Stimulated activated naive CD8-positive, alpha-beta T cell treated with anti-CD3 and anti-CD28 coated beads, Interleukin-15, amount 100 ng/mL, for 72 hours (primary cell): ENCODE measurements at regions not wholly inside any gene's neighbourhood (a gene's known extent, or its start where the extent isn't known, plus 50 kb on each side); places are given as distances from the start of the nearest gene placed in this dataset.
"Not testable (repeated sequence)": the region's sequence is repeated elsewhere in the genome, so short reads cannot be mapped to it uniquely, and the experiment has no call there.

Experiments
- ATAC-seq: fragments of 150-1000 bp; cut with Tn5 transposase; 2 replicates; pipeline ENCODE4 v1.10.0; 2021; ENCODE audit warnings: mild to moderate bottlenecking, moderate library complexity
- DNase-seq, 2 donors: peaks; one replicate each; pipeline ENCODE4 v3.0.0; 2021 to 2022
- H3K27ac Mint-ChIP-seq, 2 donors: one replicate each; pipeline ENCODE4 v1.8.0; 2022; ENCODE audit warnings: mild to moderate bottlenecking in 2 of 2, mixed read lengths in 2 of 2, moderate library complexity in 2 of 2
- H3K27me3 Mint-ChIP-seq: one replicate; pipeline ENCODE4 v1.8.0; 2022; ENCODE audit warnings: mixed read lengths
- H3K4me1 Mint-ChIP-seq: one replicate; pipeline ENCODE4 v1.8.0; 2022; ENCODE audit warnings: mild to moderate bottlenecking, mixed read lengths
- H3K4me3 Mint-ChIP-seq, 2 donors: one replicate each; pipeline ENCODE4 v1.8.0; 2022; ENCODE audit warnings: mild to moderate bottlenecking in 2 of 2, mixed read lengths in 2 of 2, moderate library complexity in 1 of 2
- H3K9me3 Mint-ChIP-seq, 2 donors: one replicate each; pipeline ENCODE4 v1.8.0; 2022; ENCODE audit warnings: mixed read lengths in 2 of 2

DNA sequence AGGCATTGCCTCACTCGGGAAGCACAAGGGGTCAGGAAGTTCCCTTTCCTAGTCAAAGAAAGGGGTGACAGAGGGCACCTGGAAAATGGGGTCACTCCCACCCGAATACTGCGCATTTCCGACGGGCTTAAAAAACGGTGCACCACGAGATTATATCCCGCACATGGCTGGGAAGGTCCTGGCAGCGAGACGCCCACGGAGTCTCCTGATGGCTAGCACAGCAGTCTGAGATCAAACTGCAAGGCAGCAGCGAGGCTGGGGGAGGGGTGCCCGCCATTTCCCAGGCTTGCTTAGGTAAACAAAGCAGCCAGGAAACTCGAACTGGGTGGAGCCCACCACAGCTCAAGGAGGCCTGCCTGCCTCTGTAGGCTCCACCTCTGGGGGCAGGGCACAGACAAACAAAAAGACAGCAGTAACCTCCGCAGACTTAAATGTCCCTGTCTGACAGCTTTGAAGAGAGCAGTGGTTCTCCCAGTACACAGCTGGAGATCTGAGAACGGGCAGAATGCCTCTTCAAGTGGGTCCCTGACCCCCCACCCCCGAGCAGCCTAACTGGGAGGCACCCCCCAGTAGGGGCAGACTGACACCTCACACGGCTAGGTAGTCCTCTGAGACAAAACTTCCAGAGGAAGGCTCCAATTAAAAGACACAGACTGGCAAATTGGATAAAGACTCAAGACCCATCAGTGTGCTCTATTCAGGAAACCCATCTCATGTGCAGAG, 297.2 kb upstream of the DDI1 start:
- H3K27me3 Mint-ChIP-seq, H3K4me1 Mint-ChIP-seq, ATAC-seq, DNase-seq: not testable (repeated sequence)
- H3K27ac Mint-ChIP-seq = peak overlapping the region in 1 of 2 donors; percentile 61
- H3K4me3 Mint-ChIP-seq = peak overlapping the region; percentile 15 to 69
- H3K9me3 Mint-ChIP-seq = peaks cover 5 to 14% of the 10 kb centered on the region in 2 donors

DNA sequence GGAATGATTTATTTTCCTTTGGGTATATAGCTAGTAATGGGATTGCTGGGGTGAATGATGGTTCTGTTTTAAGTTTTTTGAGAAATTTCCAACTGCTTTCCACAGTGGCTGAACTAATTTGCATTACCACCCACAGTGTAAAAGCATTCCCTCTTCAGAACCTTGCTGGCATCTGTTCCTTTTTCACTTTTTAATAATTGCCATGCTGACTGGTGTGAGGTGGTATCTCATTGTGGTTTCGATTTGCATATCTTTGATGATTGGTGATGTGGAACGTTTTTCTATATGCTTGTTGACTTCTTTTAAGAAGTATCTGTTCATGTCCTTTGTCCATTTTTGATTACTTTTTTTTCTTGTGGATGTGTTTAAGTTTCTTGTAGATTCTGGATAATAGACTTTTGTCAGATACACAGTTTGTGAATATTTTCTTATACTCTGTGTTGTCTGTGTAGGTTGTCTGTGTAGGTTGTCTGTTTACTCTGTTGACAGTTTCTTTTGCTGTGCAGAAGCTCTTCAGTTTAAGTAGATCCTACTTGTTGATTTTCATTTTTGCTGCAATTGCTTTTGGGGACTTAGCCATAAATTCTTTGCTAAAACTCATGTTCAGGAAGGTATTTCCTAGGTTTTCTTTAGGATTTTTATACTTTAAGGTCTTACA, 291.8 kb upstream of the DDI1 start:
- no peak for DNase-seq
- H3K4me1 Mint-ChIP-seq = no peaks in the 10 kb centered on the region
- no peaks in the 10 kb centered on the region for H3K27me3 Mint-ChIP-seq
- no peak overlapping the region for H3K4me3 Mint-ChIP-seq
- no peak overlapping the region for H3K27ac Mint-ChIP-seq
- peaks cover 3 to 10% of the 10 kb centered on the region in 2 donors for H3K9me3 Mint-ChIP-seq
- ATAC-seq = no peak

DNA sequence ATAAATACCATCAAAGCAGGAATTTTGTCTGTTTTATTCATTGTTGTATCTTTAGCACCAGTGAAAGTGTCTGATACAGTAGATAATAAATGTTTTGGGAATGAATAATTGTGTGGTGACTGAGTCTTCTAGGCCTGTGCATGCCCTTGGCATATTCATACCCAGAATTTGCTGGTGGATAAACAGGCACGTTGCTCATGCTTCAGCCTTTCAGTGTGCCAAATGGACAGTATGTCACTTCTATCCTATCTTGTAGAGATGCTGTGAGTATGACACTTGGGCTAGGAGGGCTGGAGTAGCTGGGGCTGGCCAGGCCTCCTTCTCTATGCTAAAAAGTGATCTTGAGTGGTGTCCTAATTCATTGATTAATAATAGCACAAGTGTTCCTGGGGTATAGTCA, 287.3 kb upstream of the DDI1 start:
- Mint-ChIP-seq H3K4me3 (no peak overlapping the region), H3K4me1 (no peaks in the 10 kb centered on the region), H3K9me3 (peaks cover 0 to 7% of the 10 kb centered on the region in 2 donors), H3K27me3 (no peaks in the 10 kb centered on the region), H3K27ac (no peak overlapping the region)
- no peak for DNase-seq
- ATAC-seq = no peak

DNA sequence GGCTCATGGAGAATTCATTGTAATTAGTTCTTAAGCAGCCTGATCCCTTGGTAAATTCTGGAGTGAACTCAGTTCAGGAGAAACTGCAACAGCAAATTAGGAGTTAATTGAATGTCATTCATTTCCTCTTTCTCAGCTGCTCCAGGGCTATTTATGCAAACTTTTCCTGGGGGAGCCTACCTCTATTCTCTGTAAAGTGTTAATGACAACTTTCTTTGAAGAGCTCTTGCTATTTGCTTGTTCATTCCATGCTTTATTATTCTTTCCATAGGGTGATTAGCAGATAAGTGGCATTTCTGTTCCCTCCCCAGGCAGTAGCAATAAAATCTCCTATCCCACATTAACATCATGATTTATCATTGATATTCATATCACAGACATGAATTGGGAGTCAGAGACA, 267.6 kb upstream of the DDI1 start:
- ATAC-seq (no peak), DNase-seq (no peak)
- Mint-ChIP-seq H3K4me1 (no peaks in the 10 kb centered on the region), H3K27me3 (no peaks in the 10 kb centered on the region), H3K27ac (no peak overlapping the region), H3K4me3 (no peak overlapping the region), H3K9me3 (peaks cover 0 to 6% of the 10 kb centered on the region in 2 donors)

DNA sequence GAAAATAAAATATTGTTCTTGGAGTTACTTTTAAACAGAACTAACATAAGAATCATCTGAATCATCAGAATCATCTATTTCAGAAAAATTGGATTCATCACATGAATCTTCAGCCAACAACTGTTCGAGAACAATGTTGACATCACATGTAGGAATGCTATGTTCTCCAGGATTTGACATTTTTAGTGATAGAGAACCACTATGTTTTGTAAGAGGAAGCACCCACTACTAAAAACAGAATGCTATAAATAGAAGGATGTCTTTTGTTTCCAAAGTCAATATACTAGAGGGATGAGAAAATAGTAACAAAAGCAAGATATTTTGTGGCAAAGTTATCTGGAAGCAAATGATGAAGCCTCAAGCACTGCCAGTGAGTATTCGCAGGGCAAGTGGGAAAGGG, 263.4 kb upstream of the DDI1 start:
- no peak for DNase-seq
- H3K9me3 Mint-ChIP-seq = no peaks in the 10 kb centered on the region
- no peaks in the 10 kb centered on the region for H3K27me3 Mint-ChIP-seq
- ATAC-seq = no peak
- H3K4me3 Mint-ChIP-seq = no peak overlapping the region
- H3K4me1 Mint-ChIP-seq = no peaks in the 10 kb centered on the region
- no peak overlapping the region for H3K27ac Mint-ChIP-seq

DNA sequence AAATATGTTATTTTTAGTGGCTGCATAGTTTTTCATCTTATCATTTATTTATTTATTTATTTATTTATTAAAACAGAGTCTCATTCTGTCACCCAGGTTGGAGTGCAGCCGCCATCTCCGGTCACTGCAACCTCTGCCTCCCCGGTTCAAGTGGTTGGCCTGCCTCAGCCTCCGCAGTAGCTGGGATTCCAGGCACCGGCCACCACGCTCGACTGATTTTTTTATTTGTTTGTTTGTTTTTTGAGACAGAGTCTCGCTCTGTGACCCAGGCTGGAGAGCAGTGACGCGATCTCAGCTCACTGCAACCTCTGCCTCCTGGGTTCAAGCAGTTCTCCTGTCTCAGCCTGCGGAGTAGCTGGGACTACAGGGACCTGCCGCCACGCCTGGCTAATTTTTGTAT, 262.9 kb upstream of the DDI1 start:
- H3K9me3 Mint-ChIP-seq = no peaks in the 10 kb centered on the region
- H3K4me1 Mint-ChIP-seq = no peaks in the 10 kb centered on the region
- H3K27me3 Mint-ChIP-seq = no peaks in the 10 kb centered on the region
- H3K27ac Mint-ChIP-seq = no peak overlapping the region
- DNase-seq (no peak), ATAC-seq (no peak)
- H3K4me3 Mint-ChIP-seq = no peak overlapping the region

DNA sequence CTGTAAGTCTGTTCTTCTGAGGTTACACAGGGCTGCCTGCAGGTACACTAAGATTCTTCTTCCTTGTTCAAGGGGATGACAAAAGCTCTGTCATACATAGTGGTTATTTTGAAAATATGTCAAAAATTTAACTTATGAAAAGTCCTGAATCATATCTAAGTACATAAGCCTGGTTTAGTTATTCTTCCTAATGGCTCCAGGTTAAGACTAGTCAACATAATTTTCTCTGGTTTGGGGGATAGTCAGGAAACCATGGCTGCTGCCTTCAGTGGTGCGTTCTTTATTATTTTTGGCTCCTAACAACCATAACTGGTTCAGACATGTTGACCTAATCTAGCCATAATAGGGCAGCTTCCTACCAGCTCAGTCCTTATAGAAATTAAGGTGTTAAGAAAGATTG, 257.4 kb upstream of the DDI1 start:
- Mint-ChIP-seq H3K27ac (no peak overlapping the region), H3K9me3 (peaks cover 0 to 7% of the 10 kb centered on the region in 2 donors), H3K4me1 (no peaks in the 10 kb centered on the region), H3K4me3 (no peak overlapping the region), H3K27me3 (no peaks in the 10 kb centered on the region)
- DNase-seq = no peak
- no peak for ATAC-seq

DNA sequence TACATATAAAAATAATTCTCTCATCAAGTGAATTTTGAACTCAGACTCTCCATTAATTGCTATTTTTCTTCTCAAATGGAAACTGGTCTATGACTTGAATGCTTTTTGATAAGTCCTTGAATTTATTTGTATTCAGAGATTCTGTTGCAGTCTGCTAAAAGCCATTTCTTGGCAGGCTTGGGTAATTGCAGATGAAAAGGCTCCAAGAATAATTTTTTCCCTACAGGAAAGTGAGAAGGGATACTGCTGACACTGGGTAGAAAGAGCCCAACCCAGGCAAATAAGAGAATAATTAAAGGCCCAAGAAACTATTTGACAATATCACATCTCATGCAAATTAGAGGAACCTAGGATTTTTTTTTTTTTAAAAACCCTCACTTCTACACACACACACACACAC, 246.5 kb upstream of the DDI1 start:
- Mint-ChIP-seq H3K27ac (no peak overlapping the region), H3K9me3 (peaks cover 0 to 9% of the 10 kb centered on the region in 2 donors), H3K4me1 (no peaks in the 10 kb centered on the region), H3K27me3 (no peaks in the 10 kb centered on the region), H3K4me3 (no peak overlapping the region)
- ATAC-seq (no peak), DNase-seq (no peak)

DNA sequence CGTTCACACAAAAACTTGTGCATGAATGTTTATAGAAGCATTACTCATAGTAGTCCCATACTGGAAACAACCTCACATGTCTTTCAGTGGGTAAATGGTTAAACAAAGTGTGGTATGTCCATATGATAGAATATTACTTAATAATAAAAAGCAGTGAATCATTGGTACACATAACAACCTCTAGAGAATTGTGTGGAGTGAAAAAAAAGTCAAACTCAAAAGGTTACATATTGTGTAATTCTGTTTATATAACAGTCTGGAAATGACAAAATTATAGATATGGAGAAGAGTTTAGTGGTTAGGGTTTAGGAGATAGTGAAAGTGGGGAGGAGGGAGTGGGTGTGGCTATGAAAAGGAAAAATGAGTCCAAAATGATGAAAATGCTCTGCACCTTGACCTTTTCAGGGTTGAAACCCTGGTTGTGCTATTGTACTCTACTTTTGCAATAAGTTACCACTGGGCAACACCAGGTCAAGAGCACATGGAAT, 243.4 kb upstream of the DDI1 start:
- no peaks in the 10 kb centered on the region for H3K4me1 Mint-ChIP-seq
- no peaks in the 10 kb centered on the region for H3K27me3 Mint-ChIP-seq
- no peak overlapping the region for H3K4me3 Mint-ChIP-seq
- peaks cover 0 to 9% of the 10 kb centered on the region in 2 donors for H3K9me3 Mint-ChIP-seq
- no peak for ATAC-seq
- no peak for DNase-seq
- H3K27ac Mint-ChIP-seq = no peak overlapping the region

DNA sequence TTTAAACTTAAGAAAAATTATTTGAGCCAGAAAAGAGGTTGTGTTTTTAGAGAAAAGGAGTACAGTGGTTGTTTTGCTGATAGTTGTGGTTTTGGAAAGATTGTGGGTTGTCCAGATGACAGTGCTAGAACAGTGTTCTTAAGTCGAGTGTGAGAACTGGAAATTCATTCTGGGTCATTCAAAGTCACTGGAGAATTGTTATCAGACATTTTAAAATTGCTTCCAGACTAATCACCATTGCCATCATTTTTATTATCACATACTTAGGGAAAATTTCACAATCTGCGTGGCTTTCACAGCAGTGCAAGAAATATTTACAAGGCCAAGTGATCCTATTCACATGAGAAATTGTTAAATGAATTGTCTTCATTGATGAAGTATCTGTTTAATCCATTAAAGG, 242.2 kb upstream of the DDI1 start:
- Mint-ChIP-seq H3K27ac (no peak overlapping the region), H3K9me3 (peaks cover 0 to 9% of the 10 kb centered on the region in 2 donors), H3K4me3 (no peak overlapping the region), H3K4me1 (no peaks in the 10 kb centered on the region), H3K27me3 (no peaks in the 10 kb centered on the region)
- DNase-seq (no peak), ATAC-seq (no peak)

DNA sequence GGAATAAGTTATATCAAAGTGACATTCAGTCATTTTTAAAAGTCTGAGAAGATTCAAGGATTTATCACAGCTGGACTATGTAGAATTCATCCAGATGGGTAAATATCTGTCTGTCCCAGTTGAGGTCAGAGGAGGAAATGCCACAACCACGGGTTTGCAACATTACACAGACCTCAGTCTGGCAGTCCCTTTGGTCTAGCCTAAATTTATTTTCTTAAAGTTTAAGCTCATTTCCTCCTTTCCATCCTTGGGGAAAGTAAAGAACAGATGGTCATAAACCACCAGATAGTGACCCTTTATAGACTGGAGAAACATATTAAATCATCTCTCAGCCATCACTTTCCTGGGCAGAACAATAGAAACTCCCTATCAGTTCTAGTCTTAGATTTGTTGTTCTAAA, 238.4 kb upstream of the DDI1 start:
- ATAC-seq (no peak), DNase-seq (no peak)
- Mint-ChIP-seq H3K27ac (no peak overlapping the region), H3K9me3 (no peaks in the 10 kb centered on the region), H3K27me3 (no peaks in the 10 kb centered on the region), H3K4me1 (no peaks in the 10 kb centered on the region), H3K4me3 (no peak overlapping the region)

DNA sequence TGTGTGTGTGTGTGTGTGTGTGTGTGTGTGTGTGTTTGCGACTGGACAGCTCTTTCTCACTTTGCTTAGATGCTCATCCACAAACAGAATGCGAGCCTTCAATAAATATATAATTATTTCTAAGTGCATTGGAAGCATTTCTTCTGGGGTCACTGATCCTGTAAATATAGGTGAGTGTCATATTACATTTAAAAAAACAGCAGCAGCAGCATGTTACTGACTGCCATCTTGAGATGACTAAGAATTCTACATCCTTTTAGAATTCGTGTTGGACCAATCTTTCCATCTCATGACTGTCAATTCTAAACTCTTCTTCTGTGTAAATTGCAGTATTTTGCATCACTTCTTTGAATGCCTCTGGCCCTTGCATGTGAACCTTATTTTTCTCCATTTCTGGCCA, 238.0 kb upstream of the DDI1 start:
- H3K27me3 Mint-ChIP-seq = no peaks in the 10 kb centered on the region
- no peaks in the 10 kb centered on the region for H3K9me3 Mint-ChIP-seq
- H3K4me3 Mint-ChIP-seq = no peak overlapping the region
- no peak for DNase-seq
- ATAC-seq = no peak
- no peaks in the 10 kb centered on the region for H3K4me1 Mint-ChIP-seq
- H3K27ac Mint-ChIP-seq = no peak overlapping the region

DNA sequence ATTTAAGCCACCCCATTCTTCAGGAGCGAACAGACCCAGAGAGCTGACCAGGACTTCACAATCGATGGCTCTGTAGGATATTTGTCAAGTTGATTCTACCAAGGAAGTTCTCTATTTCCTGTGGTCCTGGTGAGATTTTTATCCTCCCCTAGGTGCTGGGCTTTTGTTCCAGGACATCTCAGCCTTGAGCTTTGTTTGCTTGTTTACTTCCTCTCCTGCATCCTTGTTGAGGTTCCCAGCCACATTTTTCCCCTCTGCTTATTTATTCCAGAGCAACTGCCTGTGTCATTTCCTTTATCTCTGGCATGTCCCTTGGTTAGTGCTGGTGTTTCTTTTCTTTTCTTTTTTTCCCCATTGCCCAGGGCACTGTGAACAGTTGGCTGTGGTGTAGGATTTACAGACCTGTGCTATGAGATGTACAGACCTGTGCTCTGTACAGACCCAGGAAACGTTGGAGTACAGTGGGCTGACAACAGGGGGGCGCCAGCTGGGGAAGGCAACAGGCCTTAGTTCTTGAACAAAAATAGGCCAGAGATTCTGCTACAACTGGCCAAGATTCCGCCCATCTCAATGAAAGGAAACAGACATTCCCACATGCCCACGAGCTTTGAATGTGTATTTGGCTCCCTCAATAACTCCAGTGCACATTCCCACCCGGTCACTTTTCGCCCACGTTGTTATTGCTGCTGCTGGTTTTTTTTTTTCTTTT, 235.9 kb upstream of the DDI1 start:
- H3K4me1 Mint-ChIP-seq = no peaks in the 10 kb centered on the region
- H3K27ac Mint-ChIP-seq = no peak overlapping the region
- DNase-seq = no peak
- H3K4me3 Mint-ChIP-seq = no peak overlapping the region
- H3K9me3 Mint-ChIP-seq = no peaks in the 10 kb centered on the region
- no peaks in the 10 kb centered on the region for H3K27me3 Mint-ChIP-seq
- no peak for ATAC-seq

DNA sequence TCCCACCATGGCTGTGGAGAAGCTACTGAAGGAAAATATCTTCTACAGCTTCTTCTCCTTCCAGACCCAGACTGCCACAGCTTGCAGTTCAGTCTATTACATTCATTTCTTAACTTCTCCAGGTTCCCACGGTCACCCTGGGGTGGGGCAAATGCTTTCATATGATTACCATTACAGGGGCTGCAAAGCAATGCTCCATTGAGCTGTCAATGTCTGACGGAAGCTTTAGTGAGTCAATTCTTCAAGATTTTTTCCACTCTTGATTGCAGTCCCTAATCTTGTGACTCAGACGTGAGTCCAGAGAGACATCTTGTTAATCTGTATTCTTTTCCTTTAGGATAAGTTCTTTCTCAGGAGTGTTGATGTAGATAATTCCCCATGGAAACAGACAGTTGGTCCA, 233.4 kb upstream of the DDI1 start:
- Mint-ChIP-seq H3K27ac (no peak overlapping the region), H3K4me1 (no peaks in the 10 kb centered on the region), H3K27me3 (no peaks in the 10 kb centered on the region), H3K4me3 (no peak overlapping the region), H3K9me3 (no peaks in the 10 kb centered on the region)
- ATAC-seq (no peak), DNase-seq (no peak)

DNA sequence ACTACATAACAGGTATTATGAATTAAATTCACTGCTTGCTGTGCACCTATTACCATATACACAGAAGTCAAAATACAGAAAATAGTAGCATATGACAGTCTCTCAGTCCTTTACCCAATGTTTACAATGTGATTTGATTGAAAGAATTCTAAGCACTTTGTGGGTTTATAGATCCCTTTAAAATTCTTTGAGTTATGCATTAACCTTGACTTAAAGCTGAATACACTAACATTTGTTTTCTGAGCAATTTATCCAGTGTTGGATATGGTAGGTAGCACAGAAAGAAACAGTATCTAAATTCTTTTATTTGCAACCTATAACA, 230.8 kb upstream of the DDI1 start:
- H3K9me3 Mint-ChIP-seq = no peaks in the 10 kb centered on the region
- no peak for ATAC-seq
- no peak overlapping the region for H3K27ac Mint-ChIP-seq
- no peak for DNase-seq
- H3K27me3 Mint-ChIP-seq = no peaks in the 10 kb centered on the region
- H3K4me1 Mint-ChIP-seq = no peaks in the 10 kb centered on the region
- no peak overlapping the region for H3K4me3 Mint-ChIP-seq

DNA sequence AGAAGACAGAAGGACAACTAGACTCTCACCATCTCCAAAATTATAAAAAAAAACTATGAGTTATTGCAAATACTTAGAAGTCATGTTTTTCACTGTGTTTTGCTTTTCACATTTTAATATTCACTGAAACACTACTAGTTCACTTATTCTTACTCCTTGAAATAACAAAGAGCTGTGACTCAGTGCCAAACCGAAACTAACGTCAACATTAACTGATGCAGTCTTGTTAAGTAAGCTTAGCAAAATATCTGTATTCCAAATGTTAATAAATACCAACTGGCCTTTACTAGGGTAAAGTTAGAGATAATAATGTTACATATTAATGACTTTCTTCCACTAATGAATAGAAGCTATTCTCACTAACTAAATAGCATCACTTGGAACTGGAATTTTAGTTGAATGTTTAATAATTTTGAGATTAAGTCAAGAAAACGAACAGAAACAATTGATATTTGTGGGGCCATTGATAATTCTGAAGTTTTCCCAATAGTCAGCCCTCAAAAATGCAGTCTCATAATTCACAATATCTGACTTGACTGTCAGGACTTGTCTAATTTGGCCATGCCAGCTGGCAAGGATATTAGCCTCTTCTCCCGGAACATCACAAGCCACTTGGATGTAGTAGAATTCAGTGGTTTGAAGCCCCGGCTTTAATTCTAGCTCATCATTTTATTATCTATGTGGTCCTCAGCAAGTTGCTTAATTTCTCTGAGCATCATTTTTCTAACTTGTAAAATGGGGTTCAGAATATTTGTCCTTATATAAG, 230.1 kb upstream of the DDI1 start:
- no peak for DNase-seq
- Mint-ChIP-seq H3K27me3 (no peaks in the 10 kb centered on the region), H3K4me1 (no peaks in the 10 kb centered on the region), H3K27ac (no peak overlapping the region), H3K4me3 (no peak overlapping the region), H3K9me3 (no peaks in the 10 kb centered on the region)
- no peak for ATAC-seq
